ENCODE measurements at regions not wholly inside any gene's neighbourhood (a gene's known extent, or its start where the extent isn't known, plus 50 kb on each side); places are given as distances from the start of the nearest gene placed in this dataset.
A peak's percentile ranks its signal among the peaks of the same experiment; 100 is the strongest.

GRCh38 chr2:144137705-144138428 is 382.1 kb downstream of the ZEB2 start:
- no peaks in the 10 kb centered on the region for H3K9me2 ChIP-seq (replicated peaks; ENCODE audit: insufficient read depth, low read length)
- no peaks in the 10 kb centered on the region for H3K9me3 ChIP-seq (ENCODE audit: low read length)
- H3K4me3 ChIP-seq (ENCODE audit: low read length): no peak overlapping the region
- no peaks in the 10 kb centered on the region for H3K36me3 ChIP-seq (ENCODE audit: insufficient read depth, low read length)
- H3K27me3 ChIP-seq (ENCODE audit: low read length): no peaks in the 10 kb centered on the region
- no peak overlapping the region for H3K27ac ChIP-seq (ENCODE audit: low read length)
- H4K20me1 ChIP-seq (ENCODE audit: insufficient read depth, low read depth, low read length): no peaks in the 10 kb centered on the region
- H2AFZ ChIP-seq (ENCODE audit: low read length): no peak overlapping the region
- no peak for DNase-seq
- H3K79me2 ChIP-seq (ENCODE audit: low read length): no peaks in the 10 kb centered on the region
- peaks cover 6% of the 10 kb centered on the region for H3K4me1 ChIP-seq (ENCODE audit: low read length)
- no peak overlapping the region for H3K4me2 ChIP-seq (ENCODE audit: low read depth, low read length, poor library complexity, severe bottlenecking)
- H3K9ac ChIP-seq (ENCODE audit: low read length): no peak overlapping the region

GRCh38 chr2:144137272-144137671 is 382.6 kb downstream of the ZEB2 start:
- H3K36me3 ChIP-seq (ENCODE audit: insufficient read depth, low read length): no peaks in the 10 kb centered on the region
- no peak for DNase-seq
- H3K27ac ChIP-seq (ENCODE audit: low read length): no peak overlapping the region
- no peaks in the 10 kb centered on the region for H3K79me2 ChIP-seq (ENCODE audit: low read length)
- no peaks in the 10 kb centered on the region for H4K20me1 ChIP-seq (ENCODE audit: insufficient read depth, low read depth, low read length)
- no peaks in the 10 kb centered on the region for H3K27me3 ChIP-seq (ENCODE audit: low read length)
- no peak overlapping the region for H3K4me2 ChIP-seq (ENCODE audit: low read depth, low read length, poor library complexity, severe bottlenecking)
- no peaks in the 10 kb centered on the region for H3K9me2 ChIP-seq (replicated peaks; ENCODE audit: insufficient read depth, low read length)
- no peak overlapping the region for H2AFZ ChIP-seq (ENCODE audit: low read length)
- no peaks in the 10 kb centered on the region for H3K9me3 ChIP-seq (ENCODE audit: low read length)
- no peak overlapping the region for H3K9ac ChIP-seq (ENCODE audit: low read length)
- peaks cover 6% of the 10 kb centered on the region for H3K4me1 ChIP-seq (ENCODE audit: low read length)
- no peak overlapping the region for H3K4me3 ChIP-seq (ENCODE audit: low read length)

- no peaks in the 10 kb centered on the region for H3K27me3 ChIP-seq (ENCODE audit: low read length)
Measured at GRCh38 chr2:144136297-144137010, 383.5 kb downstream of the ZEB2 start.

GRCh38 chr2:144133936-144134665 is 385.8 kb downstream of the ZEB2 start:
- H3K9me2 ChIP-seq (replicated peaks; ENCODE audit: insufficient read depth, low read length): no peaks in the 10 kb centered on the region
- no peak overlapping the region for H3K9ac ChIP-seq (ENCODE audit: low read length)
- no peaks in the 10 kb centered on the region for H3K27me3 ChIP-seq (ENCODE audit: low read length)
- DNase-seq: no peak
- peaks cover 6% of the 10 kb centered on the region for H3K4me1 ChIP-seq (ENCODE audit: low read length)
- 0 out of 2 replicates have a peak overlapping the region, but pooled peaks have one; percentile 7 for H3K27ac ChIP-seq (ENCODE audit: low read length)
- H3K79me2 ChIP-seq (ENCODE audit: low read length): no peaks in the 10 kb centered on the region
- H3K36me3 ChIP-seq (ENCODE audit: insufficient read depth, low read length): no peaks in the 10 kb centered on the region
- H4K20me1 ChIP-seq (ENCODE audit: insufficient read depth, low read depth, low read length): no peaks in the 10 kb centered on the region
- H3K4me3 ChIP-seq (ENCODE audit: low read length): no peak overlapping the region
- no peaks in the 10 kb centered on the region for H3K9me3 ChIP-seq (ENCODE audit: low read length)
- no peak overlapping the region for H3K4me2 ChIP-seq (ENCODE audit: low read depth, low read length, poor library complexity, severe bottlenecking)
- peak overlapping the region; percentile 34; the same call in 1 of the 2 replicates for H2AFZ ChIP-seq (ENCODE audit: low read length)

More at GRCh38 chr2:144136297-144137010, 383.5 kb downstream of the ZEB2 start:
- Histone ChIP-seq H4K20me1 (ENCODE audit: insufficient read depth, low read depth, low read length) (no peaks in the 10 kb centered on the region), H3K27ac (ENCODE audit: low read length) (no peak overlapping the region), H3K4me1 (ENCODE audit: low read length) (peaks cover 6% of the 10 kb centered on the region), H3K4me2 (ENCODE audit: low read depth, low read length, poor library complexity, severe bottlenecking) (no peak overlapping the region), H3K9me3 (ENCODE audit: low read length) (no peaks in the 10 kb centered on the region), H3K36me3 (ENCODE audit: insufficient read depth, low read length) (no peaks in the 10 kb centered on the region), H3K4me3 (ENCODE audit: low read length) (no peak overlapping the region), H3K79me2 (ENCODE audit: low read length) (no peaks in the 10 kb centered on the region), H3K9me2 (replicated peaks; ENCODE audit: insufficient read depth, low read length) (no peaks in the 10 kb centered on the region), H2AFZ (ENCODE audit: low read length) (no peak overlapping the region), H3K9ac (ENCODE audit: low read length) (no peak overlapping the region)
- no peak for DNase-seq

GRCh38 chr2:144132357-144132756 is 387.6 kb downstream of the ZEB2 start:
- no peak overlapping the region for H3K9ac ChIP-seq (ENCODE audit: low read length)
- H3K4me2 ChIP-seq (ENCODE audit: low read depth, low read length, poor library complexity, severe bottlenecking): no peak overlapping the region
- H3K4me1 ChIP-seq (ENCODE audit: low read length): peaks cover 6% of the 10 kb centered on the region
- H3K79me2 ChIP-seq (ENCODE audit: low read length): no peaks in the 10 kb centered on the region
- no peak overlapping the region for H3K27ac ChIP-seq (ENCODE audit: low read length)
- H3K9me2 ChIP-seq (replicated peaks; ENCODE audit: insufficient read depth, low read length): no peaks in the 10 kb centered on the region
- no peak overlapping the region for H3K4me3 ChIP-seq (ENCODE audit: low read length)
- no peaks in the 10 kb centered on the region for H3K9me3 ChIP-seq (ENCODE audit: low read length)
- no peaks in the 10 kb centered on the region for H3K36me3 ChIP-seq (ENCODE audit: insufficient read depth, low read length)
- H3K27me3 ChIP-seq (ENCODE audit: low read length): no peaks in the 10 kb centered on the region
- no peak overlapping the region for H2AFZ ChIP-seq (ENCODE audit: low read length)
- DNase-seq: no peak
- no peaks in the 10 kb centered on the region for H4K20me1 ChIP-seq (ENCODE audit: insufficient read depth, low read depth, low read length)

- Histone ChIP-seq H3K27me3 (ENCODE audit: low read length) (no peaks in the 10 kb centered on the region), H3K4me3 (ENCODE audit: low read length) (no peak overlapping the region), H3K4me2 (ENCODE audit: low read depth, low read length, poor library complexity, severe bottlenecking) (no peak overlapping the region), H3K4me1 (ENCODE audit: low read length) (peaks cover 6% of the 10 kb centered on the region), H2AFZ (ENCODE audit: low read length) (no peak overlapping the region), H3K27ac (ENCODE audit: low read length) (no peak overlapping the region), H3K9ac (ENCODE audit: low read length) (no peak overlapping the region), H3K9me3 (ENCODE audit: low read length) (no peaks in the 10 kb centered on the region), H3K9me2 (replicated peaks; ENCODE audit: insufficient read depth, low read length) (no peaks in the 10 kb centered on the region), H4K20me1 (ENCODE audit: insufficient read depth, low read depth, low read length) (no peaks in the 10 kb centered on the region), H3K36me3 (ENCODE audit: insufficient read depth, low read length) (no peaks in the 10 kb centered on the region), H3K79me2 (ENCODE audit: low read length) (no peaks in the 10 kb centered on the region)
- no peak for DNase-seq
Measured at GRCh38 chr2:144131042-144131441, 388.9 kb downstream of the ZEB2 start.

- H3K79me2 ChIP-seq (ENCODE audit: low read length): no peaks in the 10 kb centered on the region
- H3K27ac ChIP-seq (ENCODE audit: low read length): no peak overlapping the region
- H3K4me2 ChIP-seq (ENCODE audit: low read depth, low read length, poor library complexity, severe bottlenecking): no peak overlapping the region
- no peak overlapping the region for H3K4me3 ChIP-seq (ENCODE audit: low read length)
- H3K27me3 ChIP-seq (ENCODE audit: low read length): no peaks in the 10 kb centered on the region
- H3K9me3 ChIP-seq (ENCODE audit: low read length): no peaks in the 10 kb centered on the region
- H3K36me3 ChIP-seq (ENCODE audit: insufficient read depth, low read length): no peaks in the 10 kb centered on the region
- H3K4me1 ChIP-seq (ENCODE audit: low read length): peaks cover 6% of the 10 kb centered on the region
- no peaks in the 10 kb centered on the region for H3K9me2 ChIP-seq (replicated peaks; ENCODE audit: insufficient read depth, low read length)
- H3K9ac ChIP-seq (ENCODE audit: low read length): no peak overlapping the region
- no peak for DNase-seq
- H2AFZ ChIP-seq (ENCODE audit: low read length): no peak overlapping the region
- H4K20me1 ChIP-seq (ENCODE audit: insufficient read depth, low read depth, low read length): no peaks in the 10 kb centered on the region
Measured at GRCh38 chr2:144130551-144130950, 389.4 kb downstream of the ZEB2 start.

- H3K27ac ChIP-seq (ENCODE audit: low read length): no peak overlapping the region
- no peak overlapping the region for H2AFZ ChIP-seq (ENCODE audit: low read length)
- H3K36me3 ChIP-seq (ENCODE audit: insufficient read depth, low read length): no peaks in the 10 kb centered on the region
- no peaks in the 10 kb centered on the region for H3K9me3 ChIP-seq (ENCODE audit: low read length)
- no peaks in the 10 kb centered on the region for H3K27me3 ChIP-seq (ENCODE audit: low read length)
- no peak overlapping the region for H3K4me2 ChIP-seq (ENCODE audit: low read depth, low read length, poor library complexity, severe bottlenecking)
- H3K9ac ChIP-seq (ENCODE audit: low read length): no peak overlapping the region
- no peaks in the 10 kb centered on the region for H3K4me1 ChIP-seq (ENCODE audit: low read length)
- H3K79me2 ChIP-seq (ENCODE audit: low read length): no peaks in the 10 kb centered on the region
- no peak for DNase-seq
- H4K20me1 ChIP-seq (ENCODE audit: insufficient read depth, low read depth, low read length): no peaks in the 10 kb centered on the region
- H3K4me3 ChIP-seq (ENCODE audit: low read length): no peak overlapping the region
- no peaks in the 10 kb centered on the region for H3K9me2 ChIP-seq (replicated peaks; ENCODE audit: insufficient read depth, low read length)
Measured at GRCh38 chr2:144128130-144128746, 391.7 kb downstream of the ZEB2 start.
